Nephron (organoid): ENCODE measurements at regions not wholly inside any gene's neighbourhood (a gene's known extent, or its start where the extent isn't known, plus 50 kb on each side); places are given as distances from the start of the nearest gene placed in this dataset.
"Not testable (repeated sequence)": the region's sequence is repeated elsewhere in the genome, so short reads cannot be mapped to it uniquely, and the experiment has no call there.

Experiments used
- H3K27ac Mint-ChIP-seq, 3 experiments: 2 replicates each; pipeline ENCODE4 v1.8.0; 2020; ENCODE audit warnings: mixed read lengths in 3 of 3, mild to moderate bottlenecking in 2 of 3, moderate library complexity in 1 of 3
- H3K27me3 Mint-ChIP-seq: 2 replicates; pipeline ENCODE4 v1.8.0; 2021; ENCODE audit warnings: low read depth, mild to moderate bottlenecking, moderate library complexity, mixed read lengths
- H3K36me3 Mint-ChIP-seq: 2 replicates; pipeline ENCODE4 v1.8.0; 2020; ENCODE audit warnings: low read depth, mixed read lengths
- H3K4me1 Mint-ChIP-seq: 2 replicates; pipeline ENCODE4 v1.8.0; 2020; ENCODE audit warnings: mixed read lengths
- H3K4me3 Mint-ChIP-seq, 3 experiments: 2 replicates each; pipeline ENCODE4 v1.8.0; 2020; ENCODE audit warnings: mild to moderate bottlenecking in 3 of 3, mixed read lengths in 3 of 3, moderate library complexity in 2 of 3
- H3K9me3 Mint-ChIP-seq: 2 replicates; pipeline ENCODE4 v1.8.0; 2020; ENCODE audit warnings: mixed read lengths
- CTCF ChIP-seq, 3 experiments: fragments of 200-600 bp; sonication (generic); IDR thresholded peaks; one replicate each; pipeline ENCODE4 v1.5.0; 2021; ENCODE audit warnings: antibody characterized with exemption in 3 of 3; ENCODE audit not compliant: unreplicated experiment in 3 of 3

GRCh38 chr12:124472690-124473279 lies 94.6 kb downstream of the NCOR2 start:
- Mint-ChIP-seq H3K36me3 (peaks cover 90% of the 10 kb centered on the region), H3K27me3 (no peaks in the 10 kb centered on the region), H3K4me1 (peaks cover 13% of the 10 kb centered on the region), H3K9me3 (peaks cover 27% of the 10 kb centered on the region), H3K4me3 (no peak overlapping the region), H3K27ac (no peak overlapping the region)
- no peak for TF ChIP-seq CTCF (IDR thresholded peaks at IDR 0.05; ENCODE audit: unreplicated experiment in 3 of 3)

DNA sequence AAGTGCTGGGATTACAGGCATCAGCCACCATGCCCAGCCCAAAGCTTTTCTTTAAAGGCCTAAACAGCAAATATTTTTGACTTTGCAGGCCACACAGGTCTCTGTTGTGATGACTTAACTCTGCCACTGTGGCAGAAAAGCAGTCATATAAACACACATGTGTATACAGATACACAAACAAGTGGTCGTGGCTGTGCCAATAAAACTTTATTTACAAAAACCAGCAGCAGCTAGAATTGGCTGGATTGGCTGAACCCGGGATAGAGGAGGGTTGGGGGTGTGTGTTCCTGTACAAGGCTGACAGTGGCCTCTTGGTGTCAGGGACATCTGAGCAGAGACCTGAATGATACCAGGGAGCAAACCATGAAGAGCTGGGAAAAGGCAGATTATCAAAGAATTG lies 95.6 kb downstream of the NCOR2 start:
- H3K4me3 Mint-ChIP-seq, result no peak overlapping the region
- no peaks in the 10 kb centered on the region for H3K27me3 Mint-ChIP-seq
- peaks cover 87% of the 10 kb centered on the region for H3K36me3 Mint-ChIP-seq

GRCh38 chr12:124470806-124471205 lies 96.6 kb downstream of the NCOR2 start:
- peaks cover 86% of the 10 kb centered on the region for H3K36me3 Mint-ChIP-seq
- H3K4me3 Mint-ChIP-seq, result no peak overlapping the region
- no peak for TF ChIP-seq CTCF (IDR thresholded peaks at IDR 0.05; ENCODE audit: unreplicated experiment in 3 of 3)
- no peak overlapping the region for H3K27ac Mint-ChIP-seq
- no peaks in the 10 kb centered on the region for H3K4me1 Mint-ChIP-seq
- H3K9me3 Mint-ChIP-seq, result peaks cover 27% of the 10 kb centered on the region
- H3K27me3 Mint-ChIP-seq, result no peaks in the 10 kb centered on the region

More for the DNA sequence above, 95.6 kb downstream of the NCOR2 start:
- H3K4me1 Mint-ChIP-seq, result peaks cover 4% of the 10 kb centered on the region
- H3K9me3 Mint-ChIP-seq, result peaks cover 27% of the 10 kb centered on the region
- no peak overlapping the region for H3K27ac Mint-ChIP-seq
- no peak for TF ChIP-seq CTCF (IDR thresholded peaks at IDR 0.05; ENCODE audit: unreplicated experiment in 3 of 3)

DNA sequence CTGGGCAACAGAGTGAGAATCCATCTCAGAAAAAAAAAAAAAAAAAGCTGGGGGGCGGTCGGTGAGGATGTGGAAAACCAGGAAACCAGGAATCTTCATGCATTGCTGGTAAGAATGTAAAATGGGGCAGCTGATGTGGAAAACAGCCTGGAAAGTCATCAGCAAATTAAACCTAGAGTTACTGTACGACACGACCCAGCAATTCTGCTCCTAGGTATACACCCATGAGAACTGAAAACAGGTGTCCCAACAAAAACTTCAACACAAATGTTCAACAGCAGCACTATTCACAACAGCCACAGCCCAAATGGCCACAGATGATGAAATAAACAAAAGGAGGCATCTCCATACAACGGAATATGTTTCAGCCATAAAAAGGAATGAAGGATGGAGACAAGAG lies 97.3 kb downstream of the NCOR2 start:
- Mint-ChIP-seq H3K27me3 (no peaks in the 10 kb centered on the region), H3K4me1 (no peaks in the 10 kb centered on the region), H3K36me3 (peaks cover 86% of the 10 kb centered on the region), H3K4me3 (no peak overlapping the region), H3K9me3 (peaks cover 27% of the 10 kb centered on the region), H3K27ac (no peak overlapping the region)
- no peak for TF ChIP-seq CTCF (IDR thresholded peaks at IDR 0.05; ENCODE audit: unreplicated experiment in 3 of 3)

DNA sequence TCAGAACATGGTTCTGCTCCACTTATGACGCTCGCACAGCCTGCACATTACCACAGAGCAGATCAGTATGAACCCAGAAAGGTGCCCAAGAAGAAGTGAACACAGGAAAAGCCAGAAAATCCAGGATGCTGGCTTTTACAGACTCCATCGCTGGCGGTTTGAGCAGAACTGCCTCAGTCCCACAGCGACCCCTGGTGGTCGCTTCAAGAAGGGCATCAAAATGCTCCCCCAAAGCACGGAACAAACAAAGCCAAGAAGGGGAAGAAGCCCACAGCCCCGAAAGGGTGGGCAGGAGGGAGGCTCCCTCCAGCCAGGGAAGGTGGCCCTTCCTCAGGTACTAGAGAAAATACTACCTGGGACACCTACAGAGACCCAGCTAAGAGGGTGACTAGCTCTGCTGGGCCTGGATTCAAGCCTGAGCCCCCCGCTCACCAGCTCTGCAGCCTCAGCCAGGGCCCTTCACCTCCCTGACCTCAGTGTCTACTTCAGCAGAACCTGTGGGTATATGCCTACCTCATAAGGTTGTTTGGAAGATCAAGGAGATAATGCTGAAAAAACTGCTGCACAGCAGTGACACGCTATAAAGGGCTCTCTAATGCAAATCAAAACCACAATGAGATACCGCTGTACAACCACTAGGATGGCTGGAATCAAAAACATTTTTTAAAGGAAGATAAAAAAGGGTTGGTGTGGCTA lies 98.1 kb downstream of the NCOR2 start:
- H3K9me3 Mint-ChIP-seq, result peaks cover 28% of the 10 kb centered on the region
- H3K27me3 Mint-ChIP-seq, result no peaks in the 10 kb centered on the region
- no peak overlapping the region for H3K27ac Mint-ChIP-seq
- peaks cover 86% of the 10 kb centered on the region for H3K36me3 Mint-ChIP-seq
- H3K4me1 Mint-ChIP-seq, result peaks cover 3% of the 10 kb centered on the region
- TF ChIP-seq CTCF (IDR thresholded peaks at IDR 0.05; ENCODE audit: unreplicated experiment in 3 of 3), result peak; percentile 51 to 55 (median 53)
- H3K4me3 Mint-ChIP-seq, result no peak overlapping the region

GRCh38 chr12:124467549-124467948 lies 99.9 kb downstream of the NCOR2 start:
- not testable (repeated sequence) for H3K4me3 Mint-ChIP-seq, H3K27ac Mint-ChIP-seq, H3K27me3 Mint-ChIP-seq
- peaks cover 20% of the 10 kb centered on the region for H3K4me1 Mint-ChIP-seq
- H3K9me3 Mint-ChIP-seq, result peaks cover 21% of the 10 kb centered on the region
- H3K36me3 Mint-ChIP-seq, result peaks cover 85% of the 10 kb centered on the region
